AG20443 (cell line): ENCODE measurements at regions not wholly inside any gene's neighbourhood (a gene's known extent, or its start where the extent isn't known, plus 50 kb on each side); places are given as distances from the start of the nearest gene placed in this dataset.

ENCODE experiments used
- DNase-seq: peaks from one replicate; pipeline ENCODE4 v3.0.0; 2012; ENCODE audit warnings: low spot score, mixed read lengths

DNA sequence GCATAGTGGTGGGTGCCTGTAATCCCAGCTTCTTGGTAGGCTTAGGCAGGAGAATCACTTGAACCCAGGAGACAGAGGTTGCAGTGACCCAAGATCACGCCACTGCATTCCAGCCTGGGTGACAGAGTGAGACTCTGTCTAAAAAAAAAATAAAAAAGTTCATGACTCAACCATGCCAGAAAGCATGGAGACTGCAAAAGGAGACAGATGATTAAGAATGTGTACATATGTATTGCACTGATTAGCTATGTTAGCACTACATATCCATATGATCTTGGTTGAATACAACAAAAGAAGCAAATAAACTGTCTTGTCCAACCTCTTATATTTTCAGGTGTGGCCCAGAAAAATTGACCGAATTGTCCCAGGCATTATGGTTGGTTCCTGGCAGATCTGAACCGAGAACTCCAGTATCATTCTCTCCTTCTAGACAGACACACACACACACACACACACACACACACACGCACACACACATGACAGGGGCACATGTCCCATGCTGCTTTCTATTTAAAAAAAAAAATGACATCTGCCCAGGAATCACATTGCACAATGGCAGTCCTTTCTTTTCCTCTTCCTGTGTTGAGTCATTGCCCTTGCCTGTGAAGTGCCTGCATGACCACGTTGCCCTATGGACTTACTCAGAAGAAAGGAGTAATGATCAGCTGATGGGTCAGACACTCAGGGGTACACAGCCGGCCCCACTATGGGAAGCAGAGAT, 65.6 kb downstream of the MYCN start:
- DNase-seq = no peak

- DNase-seq = no peak
Observed at GRCh38 chr2:16005389-16005788, 65.0 kb downstream of the MYCN start.

DNA sequence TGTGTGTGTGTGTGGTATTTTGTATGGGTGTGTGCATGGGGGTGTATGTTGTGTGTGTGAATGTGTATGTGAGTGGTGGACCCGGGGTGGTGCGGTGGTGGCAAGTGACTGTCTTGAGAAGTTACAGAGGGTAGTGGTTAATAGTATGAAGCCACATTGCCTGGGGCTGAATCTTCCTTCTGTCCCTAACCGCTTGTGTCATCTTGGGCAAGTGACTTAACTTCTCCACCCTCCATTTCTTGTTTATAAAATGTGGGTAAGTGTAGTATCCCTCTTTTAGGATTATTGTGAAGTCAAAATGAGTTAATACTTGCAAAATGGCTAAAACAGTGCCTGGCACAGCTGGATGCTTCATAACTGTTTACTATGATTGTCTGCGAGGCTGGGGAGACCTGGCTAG, 63.5 kb downstream of the MYCN start:
- DNase-seq = no peak

DNA sequence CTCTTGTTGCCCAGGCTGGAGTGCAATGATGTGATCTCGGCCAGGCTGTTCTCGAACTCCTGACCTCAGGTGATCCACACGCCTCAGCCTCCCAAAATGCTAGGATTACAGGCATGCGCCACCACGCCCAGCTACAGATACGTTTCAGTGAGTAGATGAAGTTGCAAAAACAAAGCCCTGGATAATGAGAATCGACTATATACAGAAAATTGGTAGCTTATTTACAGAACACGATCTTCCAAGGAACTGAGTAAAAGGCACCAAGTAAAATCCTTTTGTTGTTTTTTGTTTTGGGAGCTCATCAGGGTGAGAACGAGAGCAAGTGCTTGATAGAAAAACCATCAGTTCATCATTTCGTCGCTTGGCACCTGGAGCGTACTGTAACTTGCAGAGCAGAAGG, 62.8 kb downstream of the MYCN start:
- no peak for DNase-seq

DNA sequence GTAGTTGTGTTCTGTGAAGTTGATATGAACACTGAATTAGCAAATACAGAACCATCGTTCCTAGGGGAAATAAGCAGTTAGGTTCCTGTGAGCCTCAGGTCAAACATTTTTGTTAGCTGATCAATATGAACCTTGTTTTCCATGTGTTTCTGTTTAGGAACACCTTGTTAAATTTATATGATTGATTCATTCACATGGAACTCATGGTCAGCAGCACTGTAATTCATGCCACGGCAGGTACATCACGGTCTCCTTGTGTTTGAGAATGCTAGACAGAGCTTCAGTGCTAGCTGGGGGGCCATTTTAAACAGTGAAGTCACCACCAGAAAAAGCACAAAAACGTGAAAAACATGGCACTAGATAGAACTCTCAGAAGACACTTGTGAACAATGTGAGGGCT, 62.2 kb downstream of the MYCN start:
- DNase-seq = no peak

- no peak for DNase-seq
Observed at GRCh38 chr2:16002144-16002543, 61.8 kb downstream of the MYCN start.

- DNase-seq = no peak
Observed at GRCh38 chr2:16000642-16001041, 60.3 kb downstream of the MYCN start.

DNA sequence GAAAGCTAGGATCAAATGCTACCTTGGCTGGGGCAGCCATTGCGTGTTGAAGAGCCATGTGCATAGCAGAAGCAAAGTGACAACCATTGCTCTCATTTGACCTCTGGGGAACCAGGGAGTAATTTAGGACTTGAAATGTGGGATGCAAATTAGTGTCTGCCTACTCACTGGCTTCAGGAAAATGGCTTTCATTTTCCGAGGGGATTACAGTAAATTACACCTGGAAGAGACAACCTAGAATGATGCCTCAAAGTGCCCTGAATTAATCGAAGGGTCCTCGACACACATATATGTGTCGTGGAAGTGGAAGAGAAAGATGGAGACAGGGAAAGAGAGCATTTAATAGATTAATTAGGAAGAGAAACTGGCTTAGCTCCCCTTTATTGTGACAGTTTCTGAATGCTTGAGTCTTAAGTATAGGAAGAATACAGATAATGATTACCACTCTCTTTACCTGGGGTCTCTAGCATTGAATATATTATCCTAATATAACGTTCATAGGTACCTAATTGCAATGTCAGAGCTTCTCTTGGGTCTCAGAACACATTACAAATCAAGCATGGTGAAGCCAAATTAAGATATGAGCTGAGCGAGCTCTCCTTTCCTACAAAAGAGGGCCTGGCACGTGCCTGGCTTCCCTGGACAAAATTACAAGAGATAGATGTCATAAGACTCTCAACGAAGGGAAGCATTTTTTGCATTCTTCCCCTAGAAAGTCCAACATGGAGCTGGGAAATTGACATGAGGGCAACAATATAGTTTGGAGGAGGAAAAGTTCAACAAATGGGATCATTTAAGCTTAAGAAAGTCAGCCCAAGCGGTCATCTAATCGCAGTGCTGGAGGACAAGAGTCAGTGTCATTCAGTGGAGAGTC, 59.5 kb downstream of the MYCN start:
- no peak for DNase-seq

DNA sequence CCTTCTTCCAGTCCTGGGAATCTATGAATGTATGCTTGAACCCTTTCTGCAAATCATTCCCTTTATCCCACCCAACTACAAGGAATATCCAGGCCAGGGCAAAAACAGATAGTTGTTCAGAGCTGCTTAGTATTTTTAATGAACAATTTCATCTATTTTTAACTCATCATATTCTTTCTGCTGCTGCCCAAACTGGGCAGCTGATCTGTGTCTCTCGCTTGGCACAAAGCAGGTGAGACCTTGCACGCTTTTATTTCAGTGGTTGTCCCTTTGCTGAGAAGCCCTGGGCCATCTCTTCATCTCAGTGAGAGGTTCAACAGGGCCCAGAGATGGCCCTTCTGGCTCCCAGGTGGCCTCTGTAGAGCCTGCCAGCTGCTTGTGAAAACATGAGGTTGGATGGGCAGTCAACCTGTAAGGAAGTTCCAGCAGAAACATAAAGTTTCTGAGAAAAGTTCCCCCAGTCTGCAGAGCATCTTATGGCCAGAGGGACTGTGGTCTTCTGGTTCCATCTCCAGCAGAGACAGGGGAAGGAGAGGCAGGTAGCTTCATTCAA, 57.5 kb downstream of the MYCN start:
- no peak for DNase-seq

GRCh38 chr2:15996536-15997423, 56.4 kb downstream of the MYCN start:
- no peak for DNase-seq
